GM23338 (cell line): ENCODE measurements at regions not wholly inside any gene's neighbourhood (a gene's known extent, or its start where the extent isn't known, plus 50 kb on each side); places are given as distances from the start of the nearest gene placed in this dataset.

Experiments used
- ATAC-seq: fragments of 200-7000 bp; cut with Tn5 transposase; 3 replicates; pipeline ENCODE4 v1.9.1; 2020
- DNase-seq: peaks from one replicate; pipeline ENCODE4 v3.0.0-alpha.2; 2015; ENCODE audit warnings: low spot score
- H2AFZ ChIP-seq: fragments of 200-600 bp; sonication (generic); 2 replicates; pipeline ENCODE4 v1.8.0; 2016; ENCODE audit warnings: antibody characterized with exemption, mild to moderate bottlenecking, moderate library complexity
- H3F3A ChIP-seq: fragments of 200-600 bp; sonication (generic); replicated peaks from 2 replicates; pipeline ENCODE4 v1.8.0; 2017; ENCODE audit warnings: antibody characterized with exemption, mixed run types, low read depth
- H3K27ac ChIP-seq: fragments of 200-600 bp; sonication (generic); 2 replicates; pipeline ENCODE4 v1.6.1; 2016; ENCODE audit warnings: low read depth
- H3K27me3 ChIP-seq: fragments of 200-600 bp; sonication (generic); 2 replicates; pipeline ENCODE4 v1.8.0; 2016; ENCODE audit warnings: mild to moderate bottlenecking, mixed run types, moderate library complexity; ENCODE audit not compliant: insufficient read depth
- H3K36me3 ChIP-seq: fragments of 200-600 bp; sonication (generic); 2 replicates; pipeline ENCODE4 v1.8.0; 2016; ENCODE audit warnings: mild to moderate bottlenecking; ENCODE audit not compliant: insufficient read depth
- H3K4me1 ChIP-seq: fragments of 200-600 bp; sonication (generic); 2 replicates; pipeline ENCODE4 v1.8.0; 2016; ENCODE audit warnings: mild to moderate bottlenecking, moderate library complexity; ENCODE audit not compliant: insufficient read depth
- H3K4me2 ChIP-seq: fragments of 200-600 bp; sonication (generic); 2 replicates; pipeline ENCODE4 v1.7.1; 2017; ENCODE audit warnings: mixed run types
- H3K4me3 ChIP-seq: fragments of 200-600 bp; sonication (generic); 2 replicates; pipeline ENCODE4 v1.6.1; 2016; ENCODE audit warnings: mixed run types
- H3K79me2 ChIP-seq: fragments of 200-600 bp; sonication (generic); replicated peaks from 2 replicates; pipeline ENCODE4 v1.8.0; 2017; ENCODE audit warnings: mild to moderate bottlenecking; ENCODE audit not compliant: insufficient read depth
- H3K9me2 ChIP-seq: fragments of 200-600 bp; sonication (generic); 2 replicates; pipeline ENCODE4 v1.8.0; 2017; ENCODE audit not compliant: insufficient read depth
- H4K20me1 ChIP-seq: fragments of 200-600 bp; sonication (generic); replicated peaks from 2 replicates; pipeline ENCODE4 v1.8.0; 2017; ENCODE audit warnings: mild to moderate bottlenecking; ENCODE audit not compliant: insufficient read depth
- H3K27ac Mint-ChIP-seq: 2 replicates; pipeline ENCODE4 v1.8.0; 2020; ENCODE audit warnings: inconsistent platforms, mild to moderate bottlenecking, moderate library complexity, mixed read lengths
- H3K27me3 Mint-ChIP-seq: 3 replicates; pipeline ENCODE4 v1.8.0; 2022; ENCODE audit warnings: low read depth, mild to moderate bottlenecking, moderate library complexity, mixed read lengths, inconsistent platforms; ENCODE audit not compliant: insufficient read depth, poor library complexity
- H3K36me3 Mint-ChIP-seq: 3 replicates; pipeline ENCODE4 v1.8.0; 2021; ENCODE audit warnings: low read depth, mild to moderate bottlenecking, inconsistent platforms, moderate library complexity, mixed read lengths
- H3K4me1 Mint-ChIP-seq: 3 replicates; pipeline ENCODE4 v1.8.0; 2020; ENCODE audit warnings: mild to moderate bottlenecking, inconsistent platforms, mixed read lengths
- H3K4me3 Mint-ChIP-seq: 3 replicates; pipeline ENCODE4 v1.8.0; 2021; ENCODE audit warnings: moderate library complexity, mild to moderate bottlenecking, inconsistent platforms, mixed read lengths
- H3K9me3 Mint-ChIP-seq: 3 replicates; pipeline ENCODE4 v1.8.0; 2020; ENCODE audit warnings: moderate library complexity, mild to moderate bottlenecking, inconsistent platforms, mixed read lengths
- CREB1 ChIP-seq: fragments of 250-450 bp; sonication (Bioruptor Pico); IDR thresholded peaks from 2 replicates; pipeline ENCODE4 v1.5.0; 2020; ENCODE audit warnings: low read depth, mild to moderate bottlenecking, moderate library complexity
- CTCF ChIP-seq, 2 experiments: fragments of 200-600 bp in 1 of 2; sonication (generic) in 1 of 2; conservative IDR thresholded peaks; 2 replicates each; pipeline versions ENCODE4 v1.5.1 to v1.6.1; 2016 to 2017; ENCODE audit warnings: antibody characterized with exemption in 2 of 2, low read depth in 2 of 2, mild to moderate bottlenecking in 2 of 2, moderate library complexity in 1 of 2
- EZH2 ChIP-seq: fragments of 200-600 bp; sonication (generic); IDR thresholded peaks from one replicate; pipeline ENCODE4 v1.8.0; 2017; ENCODE audit warnings: antibody characterized with exemption, mild to moderate bottlenecking, low read depth; ENCODE audit not compliant: unreplicated experiment
- JUNB ChIP-seq: IDR thresholded peaks from one replicate; pipeline ENCODE4 v1.6.1; 2016; ENCODE audit warnings: antibody characterized with exemption; ENCODE audit not compliant: unreplicated experiment
- NANOG ChIP-seq: IDR thresholded peaks from 2 replicates; pipeline ENCODE4 v1.6.1; 2016; ENCODE audit warnings: antibody characterized with exemption, borderline replicate concordance
- POLR2AphosphoS5 ChIP-seq: IDR thresholded peaks from 2 replicates; pipeline ENCODE4 v1.6.1; 2016; ENCODE audit warnings: antibody characterized with exemption, low read depth
- STAT1 ChIP-seq: IDR thresholded peaks from one replicate; pipeline ENCODE4 v1.6.1; 2016; ENCODE audit warnings: antibody characterized with exemption; ENCODE audit not compliant: unreplicated experiment
- ZNF114 ChIP-seq: fragments of 250-450 bp; sonication (Bioruptor Pico); IDR thresholded peaks from 2 replicates; pipeline ENCODE4 v1.5.0; 2020; ENCODE audit warnings: mild to moderate bottlenecking, moderate library complexity
- ZNF331 ChIP-seq: fragments of 250-450 bp; sonication (Bioruptor Pico); IDR thresholded peaks from 2 replicates; pipeline ENCODE4 v1.5.0; 2020; ENCODE audit warnings: low read depth, mild to moderate bottlenecking, moderate library complexity
- ZNF462 ChIP-seq: fragments of 250-450 bp; sonication (Bioruptor Pico); IDR thresholded peaks from 2 replicates; pipeline ENCODE4 v1.5.0; 2020; ENCODE audit warnings: mild to moderate bottlenecking, moderate library complexity
- TF ChIP-seq, protein P1 (sequence below): IDR thresholded peaks from 2 replicates; pipeline ENCODE4 v1.6.1; 2016; ENCODE audit warnings: antibody characterized with exemption
- TF ChIP-seq, protein P2 (sequence below): IDR thresholded peaks from one replicate; pipeline ENCODE4 v1.6.1; 2018; ENCODE audit warnings: antibody characterized with exemption; ENCODE audit not compliant: unreplicated experiment

DNA sequence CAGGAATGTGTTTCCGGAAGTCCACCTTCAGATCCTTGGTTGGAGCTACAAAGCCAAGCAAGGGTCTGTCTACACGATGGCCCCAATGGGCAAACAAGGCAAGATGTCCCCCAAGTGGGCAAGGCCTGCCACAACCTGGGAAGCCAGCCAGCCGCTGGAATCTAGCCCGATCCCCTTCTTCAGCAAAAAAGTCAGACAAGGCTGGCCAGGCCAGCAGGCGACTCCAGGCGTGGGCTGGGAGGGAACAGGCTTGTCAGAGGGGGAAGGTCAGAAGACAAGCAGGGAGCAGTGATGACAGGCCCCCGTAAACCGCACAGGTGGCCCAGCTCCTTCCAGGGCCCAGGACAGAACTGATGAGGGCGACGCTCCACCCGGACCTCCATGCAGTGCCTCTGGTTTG, 69.7 kb upstream of the WASF3 start (continued):
- no peak for TF ChIP-seq STAT1

GRCh38 chr13:26488236-26489003, 69.1 kb upstream of the WASF3 start:
- Histone ChIP-seq H3K4me1 (no peaks in the 10 kb centered on the region), H3F3A (no peaks in the 10 kb centered on the region), H3K4me2 (no peak overlapping the region), H4K20me1 (no peaks in the 10 kb centered on the region), H3K36me3 (no peaks in the 10 kb centered on the region), H3K4me3 (no peak overlapping the region), H3K27ac (no peak overlapping the region), H2AFZ (no peak overlapping the region), H3K9me2 (no peaks in the 10 kb centered on the region), H3K27me3 (no peaks in the 10 kb centered on the region), H3K79me2 (no peaks in the 10 kb centered on the region)
- Mint-ChIP-seq H3K4me3 (no peak overlapping the region), H3K4me1 (peaks cover 4% of the 10 kb centered on the region; the same call in 2 of the 3 replicates), H3K27ac (no peak overlapping the region), H3K27me3 (no peaks in the 10 kb centered on the region), H3K9me3 (no peaks in the 10 kb centered on the region), H3K36me3 (no peaks in the 10 kb centered on the region)
- ATAC-seq (no peak), DNase-seq (no peak)
- TF ChIP-seq CREB1 (CRISPR knock-in tag) (no peak), CTCF (conservative IDR thresholded peaks at IDR 0.05; ENCODE audit: low read depth in 2 of 2) (no peak), ZNF331 (no peak), JUNB (no peak), EZH2 (no peak), STAT1 (no peak), ZNF114 (CRISPR knock-in tag) (no peak), POLR2AphosphoS5 (no peak), ZNF462 (CRISPR knock-in tag) (no peak), NANOG (no peak)
- TF ChIP-seq, protein P1, sequence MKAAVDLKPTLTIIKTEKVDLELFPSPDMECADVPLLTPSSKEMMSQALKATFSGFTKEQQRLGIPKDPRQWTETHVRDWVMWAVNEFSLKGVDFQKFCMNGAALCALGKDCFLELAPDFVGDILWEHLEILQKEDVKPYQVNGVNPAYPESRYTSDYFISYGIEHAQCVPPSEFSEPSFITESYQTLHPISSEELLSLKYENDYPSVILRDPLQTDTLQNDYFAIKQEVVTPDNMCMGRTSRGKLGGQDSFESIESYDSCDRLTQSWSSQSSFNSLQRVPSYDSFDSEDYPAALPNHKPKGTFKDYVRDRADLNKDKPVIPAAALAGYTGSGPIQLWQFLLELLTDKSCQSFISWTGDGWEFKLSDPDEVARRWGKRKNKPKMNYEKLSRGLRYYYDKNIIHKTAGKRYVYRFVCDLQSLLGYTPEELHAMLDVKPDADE = no peak
- TF ChIP-seq, protein P2, sequence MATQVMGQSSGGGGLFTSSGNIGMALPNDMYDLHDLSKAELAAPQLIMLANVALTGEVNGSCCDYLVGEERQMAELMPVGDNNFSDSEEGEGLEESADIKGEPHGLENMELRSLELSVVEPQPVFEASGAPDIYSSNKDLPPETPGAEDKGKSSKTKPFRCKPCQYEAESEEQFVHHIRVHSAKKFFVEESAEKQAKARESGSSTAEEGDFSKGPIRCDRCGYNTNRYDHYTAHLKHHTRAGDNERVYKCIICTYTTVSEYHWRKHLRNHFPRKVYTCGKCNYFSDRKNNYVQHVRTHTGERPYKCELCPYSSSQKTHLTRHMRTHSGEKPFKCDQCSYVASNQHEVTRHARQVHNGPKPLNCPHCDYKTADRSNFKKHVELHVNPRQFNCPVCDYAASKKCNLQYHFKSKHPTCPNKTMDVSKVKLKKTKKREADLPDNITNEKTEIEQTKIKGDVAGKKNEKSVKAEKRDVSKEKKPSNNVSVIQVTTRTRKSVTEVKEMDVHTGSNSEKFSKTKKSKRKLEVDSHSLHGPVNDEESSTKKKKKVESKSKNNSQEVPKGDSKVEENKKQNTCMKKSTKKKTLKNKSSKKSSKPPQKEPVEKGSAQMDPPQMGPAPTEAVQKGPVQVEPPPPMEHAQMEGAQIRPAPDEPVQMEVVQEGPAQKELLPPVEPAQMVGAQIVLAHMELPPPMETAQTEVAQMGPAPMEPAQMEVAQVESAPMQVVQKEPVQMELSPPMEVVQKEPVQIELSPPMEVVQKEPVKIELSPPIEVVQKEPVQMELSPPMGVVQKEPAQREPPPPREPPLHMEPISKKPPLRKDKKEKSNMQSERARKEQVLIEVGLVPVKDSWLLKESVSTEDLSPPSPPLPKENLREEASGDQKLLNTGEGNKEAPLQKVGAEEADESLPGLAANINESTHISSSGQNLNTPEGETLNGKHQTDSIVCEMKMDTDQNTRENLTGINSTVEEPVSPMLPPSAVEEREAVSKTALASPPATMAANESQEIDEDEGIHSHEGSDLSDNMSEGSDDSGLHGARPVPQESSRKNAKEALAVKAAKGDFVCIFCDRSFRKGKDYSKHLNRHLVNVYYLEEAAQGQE = no peak
